ENCODE measurements at regions not wholly inside any gene's neighbourhood (a gene's known extent, or its start where the extent isn't known, plus 50 kb on each side); places are given as distances from the start of the nearest gene placed in this dataset.

DNA sequence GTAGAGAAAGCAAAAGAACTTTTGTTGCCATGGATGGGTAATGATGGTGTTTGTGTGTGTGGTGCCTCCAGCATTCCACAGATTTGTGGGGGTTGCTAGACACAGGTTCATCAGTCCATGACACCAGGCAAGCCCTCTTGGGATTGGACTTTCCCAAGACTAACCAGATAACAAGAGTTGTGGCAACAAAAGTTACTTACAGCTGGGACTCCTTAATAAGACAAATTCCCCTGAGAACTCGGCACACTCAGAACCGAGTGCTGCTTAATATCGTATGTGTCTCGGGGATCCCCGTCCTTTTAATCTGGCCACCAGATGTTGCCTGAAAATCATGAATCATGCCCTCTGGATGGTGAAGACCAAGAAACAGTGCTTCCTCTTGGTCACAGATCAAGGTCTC, 193.3 kb downstream of the AJAP1 start:
- TF ChIP-seq, protein P1, sequence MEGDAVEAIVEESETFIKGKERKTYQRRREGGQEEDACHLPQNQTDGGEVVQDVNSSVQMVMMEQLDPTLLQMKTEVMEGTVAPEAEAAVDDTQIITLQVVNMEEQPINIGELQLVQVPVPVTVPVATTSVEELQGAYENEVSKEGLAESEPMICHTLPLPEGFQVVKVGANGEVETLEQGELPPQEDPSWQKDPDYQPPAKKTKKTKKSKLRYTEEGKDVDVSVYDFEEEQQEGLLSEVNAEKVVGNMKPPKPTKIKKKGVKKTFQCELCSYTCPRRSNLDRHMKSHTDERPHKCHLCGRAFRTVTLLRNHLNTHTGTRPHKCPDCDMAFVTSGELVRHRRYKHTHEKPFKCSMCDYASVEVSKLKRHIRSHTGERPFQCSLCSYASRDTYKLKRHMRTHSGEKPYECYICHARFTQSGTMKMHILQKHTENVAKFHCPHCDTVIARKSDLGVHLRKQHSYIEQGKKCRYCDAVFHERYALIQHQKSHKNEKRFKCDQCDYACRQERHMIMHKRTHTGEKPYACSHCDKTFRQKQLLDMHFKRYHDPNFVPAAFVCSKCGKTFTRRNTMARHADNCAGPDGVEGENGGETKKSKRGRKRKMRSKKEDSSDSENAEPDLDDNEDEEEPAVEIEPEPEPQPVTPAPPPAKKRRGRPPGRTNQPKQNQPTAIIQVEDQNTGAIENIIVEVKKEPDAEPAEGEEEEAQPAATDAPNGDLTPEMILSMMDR (IDR thresholded peaks at IDR 0.05) = no peak
- no peak for TF ChIP-seq POLR2A (IDR thresholded peaks at IDR 0.05)

Measured in right lobe of liver (tissue), 4 donors.